Thoracic aorta (tissue), 2 donors: ENCODE measurements at regions not wholly inside any gene's neighbourhood (a gene's known extent, or its start where the extent isn't known, plus 50 kb on each side); places are given as distances from the start of the nearest gene placed in this dataset.
"Not testable (repeated sequence)": the region's sequence is repeated elsewhere in the genome, so short reads cannot be mapped to it uniquely, and the experiment has no call there.

Source experiments
- ATAC-seq: fragments of 150-250 bp; one replicate; pipeline ENCODE4 v1.8.0; 2017; ENCODE audit warnings: low read depth; ENCODE audit not compliant: insufficient number of reproducible peaks, low FRiP score
- DNase-seq: peaks from one replicate; pipeline ENCODE4 v3.0.0-alpha.2; 2020; ENCODE audit warnings: low spot score
- H3K27ac ChIP-seq, 2 donors: fragments of 200-600 bp; sonication (generic); 1 replicate in 1 of 2; 2 replicates in 1 of 2; pipeline ENCODE4 v1.5.1; 2016; ENCODE audit warnings: mild to moderate bottlenecking in 2 of 2, moderate library complexity in 2 of 2
- H3K27me3 ChIP-seq: fragments of 200-600 bp; sonication (generic); replicated peaks from 2 replicates; pipeline ENCODE4 v1.6.0; 2016; ENCODE audit warnings: mild to moderate bottlenecking; ENCODE audit not compliant: insufficient read depth
- H3K36me3 ChIP-seq: fragments of 200-600 bp; sonication (generic); one replicate; pipeline ENCODE4 v1.5.1; 2016
- H3K4me1 ChIP-seq, 2 donors: fragments of 200-600 bp; sonication (generic); 1 replicate in 1 of 2; 2 replicates in 1 of 2; pipeline versions ENCODE4 v1.5.1 to v1.6.0; 2016; ENCODE audit warnings: low read depth in 2 of 2, mild to moderate bottlenecking in 1 of 2; ENCODE audit not compliant: control insufficient read depth in 1 of 2
- H3K4me3 ChIP-seq: fragments of 200-600 bp; sonication (generic); 2 replicates; pipeline ENCODE4 v1.5.1; 2016; ENCODE audit warnings: mild to moderate bottlenecking
- H3K9me3 ChIP-seq: fragments of 200-600 bp; sonication (generic); 2 replicates; pipeline ENCODE4 v1.5.1; 2016
- CTCF ChIP-seq: fragments of 200-600 bp; sonication (generic); IDR thresholded peaks from one replicate; pipeline ENCODE4 v1.5.1; 2019; ENCODE audit warnings: antibody characterized with exemption

DNA sequence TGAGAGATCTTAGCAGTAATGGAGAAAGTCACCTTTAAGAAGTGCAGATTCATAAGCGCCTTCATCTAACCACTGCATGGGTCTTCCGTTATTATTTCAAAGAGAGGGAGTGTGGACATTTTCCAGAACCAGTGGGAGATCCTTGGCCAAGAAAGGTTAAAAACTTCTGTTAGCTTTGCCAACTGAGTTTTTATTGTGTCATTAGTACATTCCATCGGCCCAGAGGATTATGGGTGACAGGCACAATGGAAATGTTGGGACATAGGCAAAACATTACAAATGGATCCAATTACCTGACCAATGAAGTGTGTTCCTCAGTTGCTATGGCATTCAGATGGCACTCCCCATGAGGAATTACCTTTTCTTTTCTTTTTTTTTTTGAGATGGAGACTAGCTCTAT is 115.5 kb downstream of the PPIAL4G start:
- ATAC-seq (no peak), DNase-seq (no peak)
- no peaks in the 10 kb centered on the region for H3K36me3 ChIP-seq
- H3K27me3 ChIP-seq: no peaks in the 10 kb centered on the region
- no peaks in the 10 kb centered on the region for H3K4me1 ChIP-seq
- no peak overlapping the region for H3K27ac ChIP-seq
- TF ChIP-seq CTCF: no peak
- H3K4me3 ChIP-seq: no peak overlapping the region
- no peaks in the 10 kb centered on the region for H3K9me3 ChIP-seq

DNA sequence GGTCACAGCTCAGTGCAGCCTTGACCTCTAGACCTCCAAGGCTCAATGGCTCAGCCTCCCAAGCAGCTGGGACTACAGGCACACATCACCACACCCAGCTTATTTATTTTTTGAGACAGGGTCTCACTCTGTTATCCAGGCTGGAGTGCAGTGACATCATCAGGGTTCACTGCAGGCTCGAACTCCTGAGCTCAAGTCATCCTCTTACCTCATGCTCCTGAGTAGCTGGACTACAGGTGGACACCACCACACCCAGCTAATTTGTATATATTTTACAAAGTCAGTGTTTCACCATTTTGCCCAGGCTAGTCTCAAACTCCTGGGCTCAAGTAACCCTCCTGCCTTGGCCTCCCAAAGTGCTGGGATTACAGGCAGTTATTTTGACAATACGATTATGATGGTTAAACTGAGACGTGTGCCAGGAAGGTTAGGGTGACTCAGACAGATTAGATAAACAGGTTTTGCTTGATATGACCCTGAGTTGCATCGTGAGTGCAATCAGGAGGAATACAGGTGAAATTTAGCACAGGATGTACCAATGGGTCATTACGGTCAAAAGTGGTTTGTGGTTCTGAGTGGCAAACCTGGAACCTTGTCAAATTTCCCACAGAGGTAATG is 116.9 kb downstream of the PPIAL4G start:
- H3K9me3 ChIP-seq, H3K27me3 ChIP-seq, DNase-seq, H3K4me1 ChIP-seq, ATAC-seq, H3K36me3 ChIP-seq, H3K27ac ChIP-seq, H3K4me3 ChIP-seq: not testable (repeated sequence)

- H3K9me3 ChIP-seq, H3K4me3 ChIP-seq, H3K4me1 ChIP-seq, H3K27me3 ChIP-seq, DNase-seq, H3K36me3 ChIP-seq, H3K27ac ChIP-seq, ATAC-seq: not testable (repeated sequence)
Observed at GRCh38 chr1:148365151-148365550, 118.0 kb downstream of the PPIAL4G start.

DNA sequence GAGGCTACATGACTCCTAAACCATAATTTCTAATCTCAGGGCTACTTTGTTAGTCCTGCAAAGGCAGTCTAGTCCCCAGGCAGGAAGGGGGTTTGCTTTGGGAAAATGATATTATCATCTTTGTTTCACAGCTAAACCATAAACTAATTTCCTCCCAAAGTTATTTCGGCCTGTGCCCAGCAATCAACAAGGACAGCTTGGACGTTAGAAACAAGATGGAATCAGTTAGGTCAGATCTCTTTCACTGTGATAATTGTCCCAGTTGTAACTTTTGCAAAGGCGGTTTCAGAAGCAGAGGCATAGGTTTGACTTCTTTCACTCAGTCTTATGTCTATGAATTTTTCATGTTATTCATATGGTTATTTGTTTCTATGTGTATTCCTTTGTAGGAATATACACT is 119.1 kb downstream of the PPIAL4G start:
- not testable (repeated sequence) for H3K36me3 ChIP-seq, H3K27me3 ChIP-seq, H3K27ac ChIP-seq, H3K4me1 ChIP-seq, H3K4me3 ChIP-seq, DNase-seq, ATAC-seq, H3K9me3 ChIP-seq

GRCh38 chr1:148363439-148363810 is 119.7 kb downstream of the PPIAL4G start:
- Histone ChIP-seq H3K36me3 (no peaks in the 10 kb centered on the region), H3K4me3 (no peak overlapping the region), H3K9me3 (no peaks in the 10 kb centered on the region), H3K4me1 (no peaks in the 10 kb centered on the region), H3K27me3 (no peaks in the 10 kb centered on the region), H3K27ac (no peak overlapping the region)
- no peak for TF ChIP-seq CTCF
- DNase-seq (no peak), ATAC-seq (no peak)

- ATAC-seq (no peak), DNase-seq (no peak)
- Histone ChIP-seq H3K27ac (no peak overlapping the region), H3K27me3 (no peaks in the 10 kb centered on the region), H3K9me3 (no peaks in the 10 kb centered on the region), H3K4me1 (no peaks in the 10 kb centered on the region), H3K4me3 (no peak overlapping the region), H3K36me3 (no peaks in the 10 kb centered on the region)
- no peak for TF ChIP-seq CTCF
Observed at GRCh38 chr1:148362626-148363438, 120.3 kb downstream of the PPIAL4G start.
